IMR-90 (cell line): ENCODE measurements at regions not wholly inside any gene's neighbourhood (a gene's known extent, or its start where the extent isn't known, plus 50 kb on each side); places are given as distances from the start of the nearest gene placed in this dataset.

ENCODE experiments used
- ATAC-seq: fragments of 200-7000 bp; cut with Tn5 transposase; 2 replicates; pipeline ENCODE4 v1.9.1; 2020; ENCODE audit warnings: low read depth, mild to moderate bottlenecking, moderate library complexity
- BruUV-seq: library from RNA; stranded (reverse); fragments of 400-500 nt; replicated peaks from 2 replicates; lab custom pipeline; 2021; lab: Mats Ljungman, UMichigan
- CTCF ChIA-PET: fragments of 300-600 bp; formaldehyde crosslinking; extraction: SDS; loops from one replicate; lab custom pipeline; 2021; ENCODE audit warnings: antibody characterized with exemption; lab: Yijun Ruan, JAX
- POLR2A ChIA-PET: fragments of 300-600 bp; sonication (Branson Sonifier 250); formaldehyde crosslinking; loops from one replicate; lab custom pipeline; 2022; ENCODE audit warnings: antibody characterized with exemption; ENCODE audit not compliant: unreplicated experiment; lab: Charles Lee
- DNase-seq: peaks from one replicate; pipeline ENCODE4 v3.0.0; 2013
- H2AFZ ChIP-seq: replicated peaks from 2 replicates; pipeline ENCODE3; 2013; ENCODE audit warnings: low read length, mild to moderate bottlenecking; ENCODE audit not compliant: poor library complexity
- H2AK5ac ChIP-seq: 2 replicates; pipeline ENCODE4 v1.6.1; 2013; ENCODE audit warnings: low read depth, low read length, inconsistent platforms
- H2AK9ac ChIP-seq: replicated peaks from 2 replicates; pipeline ENCODE3; 2013; ENCODE audit warnings: mild to moderate bottlenecking, low read depth, low read length, moderate library complexity; ENCODE audit not compliant: poor library complexity
- H2BK120ac ChIP-seq: 2 replicates; pipeline ENCODE4 v1.6.1; 2013; ENCODE audit warnings: low read depth, low read length, inconsistent platforms
- H2BK15ac ChIP-seq: 3 replicates; pipeline ENCODE4 v1.6.1; 2013; ENCODE audit warnings: low read depth, low read length, inconsistent platforms
- H2BK20ac ChIP-seq: 2 replicates; pipeline ENCODE4 v1.6.1; 2013; ENCODE audit warnings: low read depth, mild to moderate bottlenecking, inconsistent platforms, low read length, moderate library complexity
- H2BK5ac ChIP-seq: 2 replicates; pipeline ENCODE4 v1.6.1; 2013; ENCODE audit warnings: mild to moderate bottlenecking, low read depth, low read length, inconsistent platforms; ENCODE audit not compliant: poor library complexity, severe bottlenecking
- H3K14ac ChIP-seq: replicated peaks from 2 replicates; pipeline ENCODE4 v1.6.1; 2013; ENCODE audit warnings: low read depth, low read length, inconsistent platforms
- H3K18ac ChIP-seq: 2 replicates; pipeline ENCODE4 v1.6.1; 2013; ENCODE audit warnings: low read depth, low read length, control low read depth
- H3K23ac ChIP-seq: 2 replicates; pipeline ENCODE4 v1.6.1; 2013; ENCODE audit warnings: low read depth, low read length, inconsistent platforms
- H3K27ac ChIP-seq: 2 replicates; pipeline ENCODE4 v1.5.1; 2013; ENCODE audit warnings: mild to moderate bottlenecking, control low read depth, low read length; ENCODE audit not compliant: insufficient read depth
- H3K27me3 ChIP-seq: 2 replicates; pipeline ENCODE4 v1.6.1; 2013; ENCODE audit warnings: low read length; ENCODE audit not compliant: control insufficient read depth, insufficient read depth
- H3K36me3 ChIP-seq: 2 replicates; pipeline ENCODE4 v1.6.1; 2013; ENCODE audit warnings: low read length, mixed read lengths; ENCODE audit not compliant: control insufficient read depth, insufficient read depth
- H3K4ac ChIP-seq: 2 replicates; pipeline ENCODE4 v1.6.1; 2013; ENCODE audit warnings: low read depth, low read length, inconsistent platforms
- H3K4me1 ChIP-seq: 2 replicates; pipeline ENCODE4 v1.6.1; 2013; ENCODE audit warnings: low read length, mixed read lengths; ENCODE audit not compliant: control insufficient read depth, insufficient read depth
- H3K4me2 ChIP-seq: 2 replicates; pipeline ENCODE4 v1.6.1; 2013; ENCODE audit warnings: low read depth, mild to moderate bottlenecking, control low read depth, low read length, moderate library complexity
- H3K4me3 ChIP-seq: 2 replicates; pipeline ENCODE4 v1.5.1; 2013; ENCODE audit warnings: low read depth, mild to moderate bottlenecking, control low read depth, low read length, moderate library complexity; ENCODE audit not compliant: insufficient read depth
- H3K56ac ChIP-seq: 2 replicates; pipeline ENCODE4 v1.6.1; 2013; ENCODE audit warnings: low read length, inconsistent platforms; ENCODE audit not compliant: insufficient read depth; ENCODE audit errors: extremely low read depth
- H3K79me1 ChIP-seq, 2 experiments: 2 replicates each; pipeline ENCODE4 v1.6.1; 2013; ENCODE audit warnings: low read length in 2 of 2, inconsistent platforms in 1 of 2, low read depth in 1 of 2
- H3K9ac ChIP-seq: 2 replicates; pipeline ENCODE4 v1.6.1; 2013; ENCODE audit warnings: low read depth, low read length, control low read depth
- H3K9me1 ChIP-seq: 2 replicates; pipeline ENCODE4 v1.6.1; 2013; ENCODE audit warnings: low read length, inconsistent platforms; ENCODE audit not compliant: insufficient read depth
- H3K9me3 ChIP-seq: 2 replicates; pipeline ENCODE4 v1.6.1; 2013; ENCODE audit warnings: low read length; ENCODE audit not compliant: control insufficient read depth, insufficient read depth
- H4K20me1 ChIP-seq: 2 replicates; pipeline ENCODE4 v1.6.1; 2013; ENCODE audit warnings: low read length, inconsistent platforms; ENCODE audit not compliant: insufficient read depth
- H4K5ac ChIP-seq: 2 replicates; pipeline ENCODE4 v1.6.1; 2013; ENCODE audit warnings: mild to moderate bottlenecking, low read depth, low read length, control low read depth
- H4K8ac ChIP-seq, 2 experiments: 2 replicates each; pipeline ENCODE4 v1.6.1; 2013; ENCODE audit warnings: low read depth in 2 of 2, low read length in 2 of 2, control low read depth in 1 of 2, inconsistent platforms in 1 of 2
- H4K91ac ChIP-seq: 2 replicates; pipeline ENCODE4 v1.6.1; 2013; ENCODE audit warnings: low read depth, low read length, inconsistent platforms; ENCODE audit not compliant: insufficient read depth
- BHLHE40 ChIP-seq: fragments of 150-350 bp; IDR thresholded peaks from 2 replicates; pipeline ENCODE4 v1.6.1; 2016; ENCODE audit warnings: mild to moderate bottlenecking, low read depth, low read length
- CEBPB ChIP-seq: IDR thresholded peaks from 2 replicates; pipeline ENCODE4 v1.6.1; 2012; ENCODE audit warnings: low read depth, low read length, improper control_type of control experiment
- ELK1 ChIP-seq: fragments of 150-350 bp; IDR thresholded peaks from 2 replicates; pipeline ENCODE4 v1.6.1; 2016; ENCODE audit warnings: low read depth, mild to moderate bottlenecking, low read length, moderate library complexity, borderline replicate concordance
- MAFK ChIP-seq: IDR thresholded peaks from 2 replicates; pipeline ENCODE4 v1.6.1; 2012; ENCODE audit warnings: low read depth, low read length, improper control_type of control experiment
- MAZ ChIP-seq: IDR thresholded peaks from 2 replicates; pipeline ENCODE4 v1.6.1; 2012; ENCODE audit warnings: low read depth, mild to moderate bottlenecking, low read length, improper control_type of control experiment, moderate library complexity, borderline replicate concordance
- MXI1 ChIP-seq: IDR thresholded peaks from 2 replicates; pipeline ENCODE4 v1.6.1; 2012; ENCODE audit warnings: low read depth, mild to moderate bottlenecking, low read length, moderate library complexity, borderline replicate concordance
- NFE2L2 ChIP-seq: fragments of 150-350 bp; IDR thresholded peaks from 2 replicates; pipeline ENCODE4 v1.6.1; 2016; ENCODE audit warnings: low read depth, mild to moderate bottlenecking, low read length
- POLR2A ChIP-seq: IDR thresholded peaks from 2 replicates; pipeline ENCODE4 v1.6.1; 2012; ENCODE audit warnings: mild to moderate bottlenecking, low read depth, low read length
- RAD21 ChIP-seq: IDR thresholded peaks from 2 replicates; pipeline ENCODE4 v1.6.1; 2012; ENCODE audit warnings: low read length, improper control_type of control experiment
- RCOR1 ChIP-seq: IDR thresholded peaks from 2 replicates; pipeline ENCODE4 v1.6.1; 2012; ENCODE audit warnings: mild to moderate bottlenecking, low read length, improper control_type of control experiment; ENCODE audit not compliant: insufficient replicate concordance
- SMC3 ChIP-seq: fragments of 150-350 bp; IDR thresholded peaks from 2 replicates; pipeline ENCODE4 v1.6.1; 2016; ENCODE audit warnings: low read depth, mild to moderate bottlenecking, antibody characterized with exemption, low read length, moderate library complexity
- WGBS, 2 experiments: methylation state at CpG; one replicate each; pipeline versions ENCODE4 v1.1.5 to v1.1.7; 2013; ENCODE audit warnings: missing lambda C conversion rate in 2 of 2; ENCODE audit not compliant: insufficient read length in 1 of 2; ENCODE audit errors: extremely low coverage in 2 of 2; 5-methylcytosine and 5-hydroxymethylcytosine counted together
- dilution Hi-C: fragments of 300-500 bp; cut with HindIII; formaldehyde crosslinking; loops from one replicate; pipeline ENCODE4 v1.14.3; 2018; ENCODE audit warnings: low sequenced_read_pairs; ENCODE audit not compliant: unreplicated experiment
- in situ Hi-C: fragments of 300-500 bp; cut with MboI; formaldehyde crosslinking; loops from 3 replicates; pipeline ENCODE4 v1.14.3; 2019; ENCODE audit warnings: low sequenced_read_pairs, inconsistent platforms, mixed read lengths
- intact Hi-C: fragments of 100-400 bp; cut with micrococcal nuclease; formaldehyde crosslinking; loops from 2 replicates; pipeline ENCODE4 v1.10.0; 2022

DNA sequence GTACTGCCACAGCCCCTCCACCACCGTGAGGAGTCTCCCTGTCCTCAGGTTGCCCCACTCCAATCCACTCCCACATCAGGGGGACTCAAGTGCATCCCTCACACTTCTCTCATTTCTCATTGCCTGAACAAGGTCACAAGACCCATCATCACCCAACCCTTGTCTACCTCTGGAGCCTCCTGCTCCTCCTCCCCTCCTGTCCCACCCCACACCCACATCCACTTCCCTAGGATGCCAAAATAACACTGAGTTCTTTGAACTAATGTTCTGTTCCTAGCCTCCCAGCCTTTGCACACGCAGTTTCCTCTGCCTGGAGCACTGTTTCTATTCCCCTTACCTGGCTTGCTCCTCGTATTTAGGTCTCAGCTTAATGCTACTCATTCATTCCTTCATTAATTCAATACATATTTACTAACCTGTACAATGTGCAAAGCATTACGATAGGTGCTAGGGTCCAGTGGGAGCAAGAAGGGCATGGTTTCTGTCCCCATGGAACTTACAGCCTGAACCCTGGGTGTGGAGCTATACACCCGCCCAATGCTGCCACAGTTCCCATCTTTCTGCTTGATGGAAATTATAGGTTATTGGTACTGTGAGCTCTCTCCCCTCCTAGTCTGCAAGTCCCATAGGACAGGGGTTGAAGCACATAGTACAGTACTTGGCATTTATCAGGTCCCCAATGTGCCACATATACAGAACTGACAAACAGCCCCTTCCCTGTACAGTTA, 96.1 kb upstream of the GRIK3 start:
- Histone ChIP-seq H3K79me1 (no peaks in the 10 kb centered on the region), H3K9me3 (no peaks in the 10 kb centered on the region; the same call in 1 of the 2 replicates), H4K20me1 (no peaks in the 10 kb centered on the region), H3K9ac (no peak overlapping the region), H2AK9ac (peak overlapping the region; percentile 42), H3K23ac (no peak overlapping the region), H3K4ac (no peak overlapping the region), H3K27ac (no peak overlapping the region), H3K36me3 (no peaks in the 10 kb centered on the region), H2AFZ (peak overlapping the region; percentile 11), H3K14ac (no peak overlapping the region), H3K56ac (no peak overlapping the region), H2AK5ac (no peak overlapping the region), H3K27me3 (no peaks in the 10 kb centered on the region), H3K4me1 (no peaks in the 10 kb centered on the region), H3K18ac (no peak overlapping the region), H3K4me2 (no peak overlapping the region), H3K4me3 (no peak overlapping the region), H2BK15ac (no peak overlapping the region), H2BK5ac (no peak overlapping the region), H2BK20ac (no peak overlapping the region), H3K9me1 (no peaks in the 10 kb centered on the region), H4K5ac (no peak overlapping the region), H4K91ac (no peak overlapping the region), H2BK120ac (no peak overlapping the region), H4K8ac (no peak overlapping the region)
- dilution Hi-C loops, result no loop called here
- ChIA-PET POLR2A (no interaction called here), CTCF (no interaction called here)
- WGBS, 2 experiments, result 10% methylated on average over 3 of the region's 5 CpGs; no CpG with 5 or more reads in 1 of the 2 experiments
- ATAC-seq (no peak), DNase-seq (no peak)
- TF ChIP-seq ELK1, result no peak
- no peak for TF ChIP-seq RCOR1
- TF ChIP-seq RAD21, result no peak
- TF ChIP-seq MXI1, result no peak
- TF ChIP-seq MAFK, result no peak
- TF ChIP-seq BHLHE40, result no peak
- TF ChIP-seq POLR2A, result no peak
- no peak for TF ChIP-seq SMC3
- no peak for TF ChIP-seq CEBPB
- no peak for TF ChIP-seq MAZ
- no peak for TF ChIP-seq NFE2L2
- intact Hi-C loops, result no loop called here
- in situ Hi-C loops, result no loop called here
- no TSS peak for BruUV-seq
